ENCODE measurements at regions not wholly inside any gene's neighbourhood (a gene's known extent, or its start where the extent isn't known, plus 50 kb on each side); places are given as distances from the start of the nearest gene placed in this dataset.

DNA sequence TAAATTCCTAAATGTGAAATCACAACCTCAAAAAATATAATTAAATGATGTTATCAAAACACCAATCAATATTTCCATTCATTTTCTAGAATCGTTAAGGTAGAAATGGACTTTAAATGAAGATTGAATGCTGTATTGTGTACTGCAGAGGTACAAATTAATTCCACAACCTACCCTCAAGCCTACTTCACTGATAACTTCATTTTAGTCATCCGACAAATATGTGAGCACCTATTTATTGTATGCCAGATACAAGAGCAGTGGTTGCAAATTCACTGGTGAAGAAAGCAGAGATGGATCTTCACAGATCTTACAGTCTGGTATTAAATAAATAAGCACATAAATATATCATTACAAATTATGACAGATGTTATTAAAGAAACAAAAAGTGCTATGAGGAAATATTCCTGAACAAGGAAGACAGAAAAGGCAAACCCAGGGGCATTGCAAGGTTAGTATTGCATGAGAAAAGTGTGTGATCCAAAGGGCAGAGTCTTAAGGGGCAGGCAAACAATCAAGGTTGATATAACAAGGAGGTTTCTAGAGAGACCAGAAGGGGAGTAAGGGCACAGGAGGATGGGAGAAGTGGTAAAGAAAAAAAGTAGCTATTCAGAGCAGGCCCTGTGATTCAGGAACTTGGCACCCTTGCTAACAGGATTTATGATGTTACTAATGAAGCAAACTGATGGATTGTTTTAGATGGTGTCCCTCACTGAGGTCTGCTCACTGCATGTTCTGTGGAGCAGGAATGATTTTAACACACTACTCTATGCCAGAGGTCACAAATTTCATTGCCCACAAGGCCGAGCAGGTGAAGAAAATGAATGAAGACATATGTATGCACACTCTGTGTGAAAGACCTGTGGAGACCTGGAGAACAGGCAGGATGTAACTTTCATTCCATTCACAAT, 128.0 kb upstream of the CCDC150 start:
- in situ Hi-C loops (cut with MboI; ENCODE audit: low pct_ligation_motif_present in 1 of 4, low pct_unique_long_range_greater_than_20kb in 1 of 4, low sequenced_read_pairs in 3 of 4) (no loop called here), intact Hi-C loops (cut with DNase I; ENCODE audit: low total_unique reads) (no loop called here)
- H3K27ac ChIP-seq: no peak overlapping the region
- no peak overlapping the region for H3K4me3 ChIP-seq
- 70 to 88% methylated on average over 3 of the region's 3 CpGs for WGBS, 2 donors (ENCODE audit: low coverage in 1 of 2)
- no peaks in the 10 kb centered on the region for H3K9me3 ChIP-seq
- H3K27me3 ChIP-seq: no peaks in the 10 kb centered on the region
- H3K4me1 ChIP-seq: no peaks in the 10 kb centered on the region
- no peaks in the 10 kb centered on the region for H3K36me3 ChIP-seq
- DNase-seq: no peak
- TF ChIP-seq EP300 (IDR thresholded peaks at IDR 0.05; ENCODE audit: low read depth): no peak
- TF ChIP-seq, protein P1, sequence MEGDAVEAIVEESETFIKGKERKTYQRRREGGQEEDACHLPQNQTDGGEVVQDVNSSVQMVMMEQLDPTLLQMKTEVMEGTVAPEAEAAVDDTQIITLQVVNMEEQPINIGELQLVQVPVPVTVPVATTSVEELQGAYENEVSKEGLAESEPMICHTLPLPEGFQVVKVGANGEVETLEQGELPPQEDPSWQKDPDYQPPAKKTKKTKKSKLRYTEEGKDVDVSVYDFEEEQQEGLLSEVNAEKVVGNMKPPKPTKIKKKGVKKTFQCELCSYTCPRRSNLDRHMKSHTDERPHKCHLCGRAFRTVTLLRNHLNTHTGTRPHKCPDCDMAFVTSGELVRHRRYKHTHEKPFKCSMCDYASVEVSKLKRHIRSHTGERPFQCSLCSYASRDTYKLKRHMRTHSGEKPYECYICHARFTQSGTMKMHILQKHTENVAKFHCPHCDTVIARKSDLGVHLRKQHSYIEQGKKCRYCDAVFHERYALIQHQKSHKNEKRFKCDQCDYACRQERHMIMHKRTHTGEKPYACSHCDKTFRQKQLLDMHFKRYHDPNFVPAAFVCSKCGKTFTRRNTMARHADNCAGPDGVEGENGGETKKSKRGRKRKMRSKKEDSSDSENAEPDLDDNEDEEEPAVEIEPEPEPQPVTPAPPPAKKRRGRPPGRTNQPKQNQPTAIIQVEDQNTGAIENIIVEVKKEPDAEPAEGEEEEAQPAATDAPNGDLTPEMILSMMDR (IDR thresholded peaks at IDR 0.05): no peak
- no peak for TF ChIP-seq POLR2A (IDR thresholded peaks at IDR 0.05)
- no peak for TF ChIP-seq POLR2AphosphoS5 (IDR thresholded peaks at IDR 0.05)

DNA sequence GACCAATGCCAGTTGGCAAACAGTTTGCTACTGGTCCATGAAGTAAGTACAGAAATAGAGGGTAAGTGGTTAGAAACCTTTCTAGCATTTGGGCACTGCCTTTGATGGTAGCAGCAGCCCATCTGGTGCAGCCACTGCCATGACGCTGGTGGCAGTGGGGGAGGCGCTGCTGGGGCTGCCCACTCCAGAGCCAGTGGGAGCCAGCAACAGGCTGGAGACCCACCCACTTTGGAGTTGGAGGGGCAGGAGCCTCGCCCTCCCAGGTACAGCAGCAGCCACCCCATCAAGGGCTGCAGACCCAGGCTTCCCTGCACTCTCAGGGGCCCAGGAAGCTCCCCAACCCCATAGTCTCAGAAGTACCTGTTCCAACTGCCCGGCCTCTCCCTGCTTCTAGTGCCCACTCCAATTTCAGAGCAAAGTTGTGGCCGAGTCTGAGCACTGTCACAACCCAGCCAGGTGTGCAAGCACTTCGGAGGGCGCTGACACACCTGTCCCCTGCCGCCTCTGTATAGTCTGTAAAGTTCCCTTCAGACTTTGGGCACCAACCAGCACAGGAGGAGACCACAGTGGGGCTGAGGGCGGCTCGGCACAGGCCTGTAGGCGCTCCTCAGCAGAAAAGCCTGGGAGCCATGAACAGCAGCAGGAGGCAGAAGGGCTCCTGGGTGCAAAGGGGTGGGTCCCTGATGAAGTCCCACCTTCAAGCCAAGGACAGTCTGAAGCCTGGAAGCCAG, 125.6 kb upstream of the CCDC150 start:
- Histone ChIP-seq H3K27ac (no peak overlapping the region), H3K4me1 (no peaks in the 10 kb centered on the region), H3K36me3 (no peaks in the 10 kb centered on the region), H3K27me3 (no peaks in the 10 kb centered on the region), H3K9me3 (no peaks in the 10 kb centered on the region), H3K4me3 (no peak overlapping the region)
- WGBS, 2 donors (ENCODE audit: low coverage in 1 of 2): 83% methylated on average over 8 of the region's 11 CpGs; no CpG with 5 or more reads in 1 of the 2 donors
- in situ Hi-C loops (cut with MboI; ENCODE audit: low pct_ligation_motif_present in 1 of 4, low pct_unique_long_range_greater_than_20kb in 1 of 4, low sequenced_read_pairs in 3 of 4): no loop called here
- intact Hi-C loops (cut with DNase I; ENCODE audit: low total_unique reads): no loop called here
- TF ChIP-seq POLR2A (IDR thresholded peaks at IDR 0.05) (no peak), POLR2AphosphoS5 (IDR thresholded peaks at IDR 0.05) (no peak), EP300 (IDR thresholded peaks at IDR 0.05; ENCODE audit: low read depth) (no peak)
- TF ChIP-seq, protein P1 (IDR thresholded peaks at IDR 0.05): no peak
- no peak for DNase-seq

DNA sequence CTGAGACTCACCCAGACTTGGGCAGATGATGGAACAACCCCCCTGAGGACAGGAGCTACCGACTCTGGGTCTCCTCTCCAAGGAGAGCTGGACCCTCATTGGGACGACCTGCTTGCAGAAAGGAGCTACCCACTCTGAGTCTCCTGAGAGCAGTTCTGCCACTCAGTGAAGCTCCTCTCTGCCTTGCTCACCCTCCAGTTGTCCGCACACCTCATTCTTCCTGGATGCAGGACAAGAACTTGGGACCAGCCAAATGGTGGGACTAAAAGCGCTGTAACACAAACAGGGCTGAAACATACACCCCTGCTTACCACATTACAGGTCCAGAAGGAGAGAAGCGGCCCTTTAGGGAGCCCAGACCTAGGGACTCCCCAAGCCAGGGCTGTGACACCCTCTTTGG, 124.9 kb upstream of the CCDC150 start:
- 78% methylated on average over 5 of the region's 5 CpGs; no CpG with 5 or more reads in 1 of the 2 donors for WGBS, 2 donors (ENCODE audit: low coverage in 1 of 2)

DNA sequence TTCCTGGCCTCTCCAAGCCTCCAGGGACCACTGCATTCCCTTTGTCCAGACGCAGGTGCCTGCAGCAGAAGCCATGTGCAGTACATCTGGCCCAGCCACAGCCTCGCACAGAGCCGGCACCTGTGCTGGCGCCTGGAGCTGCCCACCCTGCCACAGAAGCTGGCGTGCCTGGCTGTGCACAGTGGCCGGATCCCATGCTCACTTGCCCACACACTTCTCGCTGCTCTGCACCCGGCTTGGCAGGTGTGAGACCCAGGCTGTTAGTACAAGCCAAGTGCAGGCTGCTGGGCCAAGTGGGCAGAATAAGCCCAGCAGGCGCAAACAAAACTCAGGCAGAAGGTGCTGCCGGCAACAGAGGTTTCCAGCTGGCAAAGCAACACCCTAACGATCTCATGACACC, 124.5 kb upstream of the CCDC150 start:
- Histone ChIP-seq H3K36me3 (no peaks in the 10 kb centered on the region), H3K4me3 (no peak overlapping the region), H3K4me1 (no peaks in the 10 kb centered on the region), H3K9me3 (no peaks in the 10 kb centered on the region), H3K27ac (no peak overlapping the region), H3K27me3 (no peaks in the 10 kb centered on the region)
- no peak for DNase-seq
- intact Hi-C loops (cut with DNase I; ENCODE audit: low total_unique reads): no loop called here
- WGBS, 2 donors (ENCODE audit: low coverage in 1 of 2): 91% methylated on average over 10 of the region's 11 CpGs; no CpG with 5 or more reads in 1 of the 2 donors
- no peak for TF ChIP-seq POLR2A (IDR thresholded peaks at IDR 0.05)
- no peak for TF ChIP-seq EP300 (IDR thresholded peaks at IDR 0.05; ENCODE audit: low read depth)
- TF ChIP-seq, protein P1 (IDR thresholded peaks at IDR 0.05): no peak
- TF ChIP-seq POLR2AphosphoS5 (IDR thresholded peaks at IDR 0.05): no peak
- in situ Hi-C loops (cut with MboI; ENCODE audit: low pct_ligation_motif_present in 1 of 4, low pct_unique_long_range_greater_than_20kb in 1 of 4, low sequenced_read_pairs in 3 of 4): no loop called here

More for the DNA sequence above, 124.9 kb upstream of the CCDC150 start:
- TF ChIP-seq EP300 (IDR thresholded peaks at IDR 0.05; ENCODE audit: low read depth): no peak
- no peak for TF ChIP-seq POLR2AphosphoS5 (IDR thresholded peaks at IDR 0.05)
- no peak for TF ChIP-seq POLR2A (IDR thresholded peaks at IDR 0.05)
- TF ChIP-seq, protein P1 (IDR thresholded peaks at IDR 0.05): no peak
- in situ Hi-C loops (cut with MboI; ENCODE audit: low pct_ligation_motif_present in 1 of 4, low pct_unique_long_range_greater_than_20kb in 1 of 4, low sequenced_read_pairs in 3 of 4): no loop called here
- H3K36me3 ChIP-seq: no peaks in the 10 kb centered on the region
- no peak for DNase-seq
- H3K4me3 ChIP-seq: no peak overlapping the region
- intact Hi-C loops (cut with DNase I; ENCODE audit: low total_unique reads): no loop called here
- H3K9me3 ChIP-seq: no peaks in the 10 kb centered on the region
- H3K27ac ChIP-seq: no peak overlapping the region
- no peaks in the 10 kb centered on the region for H3K4me1 ChIP-seq
- H3K27me3 ChIP-seq: no peaks in the 10 kb centered on the region

Data from transverse colon (tissue), 4 donors.